ENCODE measurements at regions not wholly inside any gene's neighbourhood (a gene's known extent, or its start where the extent isn't known, plus 50 kb on each side); places are given as distances from the start of the nearest gene placed in this dataset.

DNA sequence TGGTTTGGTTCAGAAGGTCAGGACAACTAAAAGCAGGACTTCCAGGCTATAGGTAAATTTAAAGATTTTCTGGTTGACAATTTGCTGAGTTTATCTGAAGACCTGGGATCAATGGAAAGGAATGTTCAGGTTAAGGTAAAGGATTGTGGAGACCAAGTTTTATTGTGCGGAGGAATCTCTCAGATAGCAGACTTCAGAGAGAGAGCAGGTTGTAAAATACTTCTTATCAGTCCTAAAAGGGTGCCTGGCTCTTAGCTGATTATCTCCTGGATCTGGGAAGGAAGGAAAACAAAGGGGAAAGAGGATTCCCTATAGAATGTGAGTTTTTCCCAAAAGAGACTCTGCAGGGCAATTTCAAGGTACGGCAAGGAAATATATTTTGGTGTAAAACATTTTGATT lies 851.5 kb downstream of the DACH1 start:
- Histone ChIP-seq H3K36me3 (replicated peaks in 1 of 2; ENCODE audit: insufficient read depth in 1 of 2, low read depth in 2 of 2) (no peaks in the 10 kb centered on the region), H3K4me3 (no peak overlapping the region), H3K27ac (no peak overlapping the region), H3K27me3 (no peaks in the 10 kb centered on the region), H3K9me3 (no peaks in the 10 kb centered on the region), H3K4me1 (no peaks in the 10 kb centered on the region)
- DNase-seq (no peak), ATAC-seq (no peak)
- WGBS, 2 donors, result 78 to 79% methylated on average over 2 of the region's 2 CpGs
- TF ChIP-seq POLR2A (IDR thresholded peaks at IDR 0.05), result no peak
- TF ChIP-seq, protein P1, sequence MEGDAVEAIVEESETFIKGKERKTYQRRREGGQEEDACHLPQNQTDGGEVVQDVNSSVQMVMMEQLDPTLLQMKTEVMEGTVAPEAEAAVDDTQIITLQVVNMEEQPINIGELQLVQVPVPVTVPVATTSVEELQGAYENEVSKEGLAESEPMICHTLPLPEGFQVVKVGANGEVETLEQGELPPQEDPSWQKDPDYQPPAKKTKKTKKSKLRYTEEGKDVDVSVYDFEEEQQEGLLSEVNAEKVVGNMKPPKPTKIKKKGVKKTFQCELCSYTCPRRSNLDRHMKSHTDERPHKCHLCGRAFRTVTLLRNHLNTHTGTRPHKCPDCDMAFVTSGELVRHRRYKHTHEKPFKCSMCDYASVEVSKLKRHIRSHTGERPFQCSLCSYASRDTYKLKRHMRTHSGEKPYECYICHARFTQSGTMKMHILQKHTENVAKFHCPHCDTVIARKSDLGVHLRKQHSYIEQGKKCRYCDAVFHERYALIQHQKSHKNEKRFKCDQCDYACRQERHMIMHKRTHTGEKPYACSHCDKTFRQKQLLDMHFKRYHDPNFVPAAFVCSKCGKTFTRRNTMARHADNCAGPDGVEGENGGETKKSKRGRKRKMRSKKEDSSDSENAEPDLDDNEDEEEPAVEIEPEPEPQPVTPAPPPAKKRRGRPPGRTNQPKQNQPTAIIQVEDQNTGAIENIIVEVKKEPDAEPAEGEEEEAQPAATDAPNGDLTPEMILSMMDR (IDR thresholded peaks at IDR 0.05), result no peak
- intact Hi-C loops (cut with DNase I), result no loop called here

- TF ChIP-seq, protein P1 (IDR thresholded peaks at IDR 0.05), result no peak
- TF ChIP-seq POLR2A (IDR thresholded peaks at IDR 0.05), result no peak
- ATAC-seq, result no peak
- Histone ChIP-seq H3K27me3 (no peaks in the 10 kb centered on the region), H3K4me3 (no peak overlapping the region), H3K9me3 (no peaks in the 10 kb centered on the region), H3K4me1 (no peaks in the 10 kb centered on the region), H3K36me3 (replicated peaks in 1 of 2; ENCODE audit: insufficient read depth in 1 of 2, low read depth in 2 of 2) (no peaks in the 10 kb centered on the region), H3K27ac (no peak overlapping the region)
- no peak for DNase-seq
- WGBS, 2 donors, result 61 to 64% methylated on average over 9 of the region's 9 CpGs
- intact Hi-C loops (cut with DNase I), result no loop called here
These were observed 852.0 kb downstream of the DACH1 start for GRCh38 chr13:71015021-71015420.

DNA sequence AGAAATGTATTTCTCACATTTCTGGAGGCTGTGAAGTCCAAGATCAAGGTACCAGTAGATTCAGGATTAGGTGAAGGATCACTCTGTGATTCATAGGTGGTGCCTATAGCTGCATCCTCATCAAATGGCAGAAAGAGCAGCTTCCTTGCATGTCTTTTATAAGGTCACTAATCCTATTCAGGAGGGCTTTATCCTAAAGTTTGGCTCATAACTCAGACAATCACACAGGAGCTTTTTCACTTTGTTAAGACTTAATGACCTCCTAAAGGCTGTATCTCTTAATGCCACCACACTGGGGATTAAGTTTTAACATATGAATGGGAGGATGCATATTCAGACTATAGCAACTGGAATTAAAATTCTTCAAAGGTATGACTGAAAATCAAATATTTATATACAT lies 861.1 kb downstream of the DACH1 start:
- intact Hi-C loops (cut with DNase I), result no loop called here
- ATAC-seq (no peak), DNase-seq (no peak)
- no peaks in the 10 kb centered on the region for H3K36me3 ChIP-seq (replicated peaks in 1 of 2; ENCODE audit: insufficient read depth in 1 of 2, low read depth in 2 of 2)
- H3K4me1 ChIP-seq, result no peaks in the 10 kb centered on the region
- no peak overlapping the region for H3K4me3 ChIP-seq
- no peak for TF ChIP-seq POLR2A (IDR thresholded peaks at IDR 0.05)
- TF ChIP-seq, protein P1 (IDR thresholded peaks at IDR 0.05), result no peak
- no peak overlapping the region for H3K27ac ChIP-seq
- H3K9me3 ChIP-seq, result no peaks in the 10 kb centered on the region
- no peaks in the 10 kb centered on the region for H3K27me3 ChIP-seq

GRCh38 chr13:70995338-70995737 lies 871.7 kb downstream of the DACH1 start:
- ATAC-seq (no peak), DNase-seq (no peak)
- TF ChIP-seq POLR2A (IDR thresholded peaks at IDR 0.05), result no peak
- TF ChIP-seq, protein P1 (IDR thresholded peaks at IDR 0.05), result no peak
- no peaks in the 10 kb centered on the region for H3K4me1 ChIP-seq
- H3K4me3 ChIP-seq, result no peak overlapping the region
- no peaks in the 10 kb centered on the region for H3K27me3 ChIP-seq
- H3K36me3 ChIP-seq (replicated peaks in 1 of 2; ENCODE audit: insufficient read depth in 1 of 2, low read depth in 2 of 2), result no peaks in the 10 kb centered on the region
- WGBS, 2 donors, result 74 to 78% methylated on average over 1 of the region's 1 CpG
- intact Hi-C loops (cut with DNase I), result no loop called here
- H3K27ac ChIP-seq, result no peak overlapping the region
- H3K9me3 ChIP-seq, result no peaks in the 10 kb centered on the region

DNA sequence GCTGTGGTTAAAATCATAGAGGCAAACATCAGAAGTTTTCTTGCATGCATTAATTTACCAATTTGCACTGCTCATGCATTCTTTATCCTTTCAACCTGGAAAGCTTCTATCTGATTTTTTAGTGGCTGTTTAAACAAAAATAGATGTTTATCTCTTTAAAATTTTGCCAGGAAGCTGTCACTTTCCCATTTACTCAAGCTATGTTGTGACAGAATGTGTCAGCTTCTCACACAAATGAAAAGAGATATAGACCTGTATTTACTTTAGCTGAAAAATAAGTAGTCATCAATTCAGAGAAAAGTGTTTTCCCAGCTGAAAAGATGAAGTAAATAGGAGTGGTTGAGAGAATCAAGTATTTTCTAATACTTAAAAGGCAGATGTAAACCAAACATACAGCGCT lies 872.8 kb downstream of the DACH1 start:
- no peak for ATAC-seq
- intact Hi-C loops (cut with DNase I), result no loop called here
- no peak for DNase-seq
- H3K36me3 ChIP-seq (replicated peaks in 1 of 2; ENCODE audit: insufficient read depth in 1 of 2, low read depth in 2 of 2), result no peaks in the 10 kb centered on the region
- H3K4me3 ChIP-seq, result no peak overlapping the region
- H3K4me1 ChIP-seq, result no peaks in the 10 kb centered on the region
- H3K27ac ChIP-seq, result no peak overlapping the region
- TF ChIP-seq, protein P1 (IDR thresholded peaks at IDR 0.05), result no peak
- TF ChIP-seq POLR2A (IDR thresholded peaks at IDR 0.05), result no peak
- no peaks in the 10 kb centered on the region for H3K27me3 ChIP-seq
- H3K9me3 ChIP-seq, result no peaks in the 10 kb centered on the region
- WGBS, 2 donors, result 38 to 88% methylated on average over 1 of the region's 1 CpG
